SK-MEL-5 (cell line): ENCODE measurements at regions not wholly inside any gene's neighbourhood (a gene's known extent, or its start where the extent isn't known, plus 50 kb on each side); places are given as distances from the start of the nearest gene placed in this dataset.

Source experiments
- DNase-seq: peaks from one replicate; pipeline ENCODE4 v3.0.0-alpha.2; 2016; ENCODE audit warnings: low read depth, low spot score
- in situ Hi-C: cut with HindIII; loops from 2 replicates; pipeline ENCODE4 v1.10.0; 2016; ENCODE audit warnings: low sequenced_read_pairs, high pct_unique_total_duplicates, low pct_unique_long_range_greater_than_20kb

GRCh38 chr2:82599021-82599420, 1860.1 kb downstream of the SUCLG1 start:
- in situ Hi-C loops = no loop called here
- DNase-seq = no peak

DNA sequence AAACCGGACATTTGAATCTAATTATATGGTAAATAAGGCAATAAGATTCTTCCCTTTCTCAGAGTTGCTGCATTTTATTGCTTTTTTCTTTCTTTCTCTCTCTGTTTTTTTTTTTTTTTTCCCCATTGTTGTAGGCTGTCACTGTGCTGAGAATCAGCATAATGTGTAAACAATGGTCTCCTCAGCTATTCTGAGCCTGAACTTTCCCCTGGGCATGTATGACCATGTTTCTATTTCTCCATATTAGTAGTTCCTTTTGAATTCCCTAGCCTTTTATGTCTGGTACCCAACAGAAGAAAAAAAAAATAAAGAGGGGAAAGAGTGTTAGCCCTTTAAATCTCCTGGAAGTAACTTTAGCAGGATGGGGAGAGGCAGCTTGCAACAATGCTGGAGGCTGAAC, 1862.5 kb downstream of the SUCLG1 start:
- in situ Hi-C loops = no loop called here
- no peak for DNase-seq

DNA sequence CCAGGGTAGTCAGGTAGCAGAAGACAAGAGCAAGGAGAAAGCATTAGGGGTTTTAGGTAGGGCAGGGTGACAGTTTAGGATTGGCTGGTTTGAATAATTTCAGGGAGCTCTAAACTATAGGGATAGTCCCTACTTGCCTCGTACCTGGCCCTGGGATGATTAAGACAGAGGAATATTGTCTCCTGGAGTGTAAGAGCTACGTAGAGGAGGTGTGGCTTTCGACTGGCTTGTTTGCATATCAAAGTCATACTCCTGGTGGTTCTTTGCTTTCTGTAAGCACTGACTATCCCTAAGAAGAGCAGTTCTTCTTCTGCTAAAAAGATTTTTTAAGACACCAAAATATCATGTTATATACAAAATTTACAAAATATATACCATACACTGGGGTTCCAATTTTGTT, 1867.4 kb downstream of the SUCLG1 start:
- in situ Hi-C loops = no loop called here
- no peak for DNase-seq

GRCh38 chr2:82576656-82577055, 1882.4 kb downstream of the SUCLG1 start:
- DNase-seq = no peak
- in situ Hi-C loops = no loop called here

GRCh38 chr2:82539280-82539621, 1919.8 kb downstream of the SUCLG1 start:
- no peak for DNase-seq
- in situ Hi-C loops = no loop called here

GRCh38 chr2:82538590-82539279, 1920.3 kb downstream of the SUCLG1 start:
- in situ Hi-C loops = no loop called here
- DNase-seq = no peak

- in situ Hi-C loops = no loop called here
- DNase-seq = no peak
Observed at GRCh38 chr2:82528288-82528687, 1930.8 kb downstream of the SUCLG1 start.

DNA sequence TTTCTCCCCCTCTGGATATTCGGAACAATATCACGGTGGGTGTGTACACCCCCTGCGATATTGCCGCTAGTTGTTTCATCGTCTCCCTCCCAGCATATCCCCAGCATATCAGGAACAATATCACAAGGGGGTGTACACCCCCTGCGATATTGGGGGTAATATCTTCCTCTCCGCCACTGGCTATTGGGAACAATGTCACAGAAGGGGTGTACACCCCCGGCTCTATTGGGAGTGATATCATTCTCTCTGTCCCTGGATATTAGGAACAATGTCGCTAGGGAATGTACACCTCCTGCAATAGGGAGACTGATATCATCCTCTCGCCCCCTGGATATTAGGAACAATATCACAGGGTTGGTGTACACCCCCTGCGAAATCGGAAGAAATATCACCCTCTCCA, 1932.0 kb downstream of the SUCLG1 start:
- in situ Hi-C loops = no loop called here

GRCh38 chr2:82526277-82526676, 1932.8 kb downstream of the SUCLG1 start:
- no peak for DNase-seq
- in situ Hi-C loops = no loop called here

More for the DNA sequence above, 1932.0 kb downstream of the SUCLG1 start:
- no peak for DNase-seq

DNA sequence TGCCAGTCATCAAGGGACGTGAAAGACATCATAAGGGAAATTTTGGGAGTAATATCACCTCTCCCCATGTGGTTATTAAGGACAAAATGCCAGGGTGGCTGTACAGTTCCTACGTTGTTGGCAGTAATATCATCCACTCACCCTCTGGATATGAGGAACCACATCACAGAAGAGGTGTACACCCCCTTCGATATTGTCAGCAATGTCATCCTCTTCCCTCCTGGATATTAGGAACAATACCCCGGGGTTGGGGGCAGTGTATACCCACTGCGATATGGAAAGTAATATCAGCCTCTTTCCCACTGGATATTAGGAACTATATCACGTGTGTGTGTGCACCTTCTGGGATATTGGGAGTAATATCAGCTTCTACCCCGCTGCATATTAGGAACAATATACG, 1933.3 kb downstream of the SUCLG1 start:
- in situ Hi-C loops = no loop called here

GRCh38 chr2:82524826-82525225, 1934.3 kb downstream of the SUCLG1 start:
- in situ Hi-C loops = no loop called here
- no peak for DNase-seq

More for the DNA sequence above, 1933.3 kb downstream of the SUCLG1 start:
- no peak for DNase-seq

DNA sequence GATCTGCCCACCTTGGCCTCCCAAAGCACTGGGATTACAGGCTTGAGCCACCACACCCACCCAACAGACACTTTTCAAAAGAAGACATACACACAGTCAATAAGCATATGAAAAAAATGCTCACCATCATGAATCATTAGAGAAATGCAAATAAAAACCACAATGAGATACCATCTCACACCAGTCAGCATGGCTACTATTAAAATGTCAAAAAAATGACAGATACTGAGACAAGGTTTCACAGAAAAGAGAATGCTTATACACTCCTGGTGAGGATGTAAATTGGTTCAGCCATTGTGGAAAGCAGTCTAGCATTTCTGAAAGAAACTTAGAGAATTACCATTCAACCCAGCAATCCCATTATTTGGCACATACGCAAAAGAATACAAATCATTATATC, 1947.2 kb downstream of the SUCLG1 start:
- in situ Hi-C loops = no loop called here
- DNase-seq = no peak

DNA sequence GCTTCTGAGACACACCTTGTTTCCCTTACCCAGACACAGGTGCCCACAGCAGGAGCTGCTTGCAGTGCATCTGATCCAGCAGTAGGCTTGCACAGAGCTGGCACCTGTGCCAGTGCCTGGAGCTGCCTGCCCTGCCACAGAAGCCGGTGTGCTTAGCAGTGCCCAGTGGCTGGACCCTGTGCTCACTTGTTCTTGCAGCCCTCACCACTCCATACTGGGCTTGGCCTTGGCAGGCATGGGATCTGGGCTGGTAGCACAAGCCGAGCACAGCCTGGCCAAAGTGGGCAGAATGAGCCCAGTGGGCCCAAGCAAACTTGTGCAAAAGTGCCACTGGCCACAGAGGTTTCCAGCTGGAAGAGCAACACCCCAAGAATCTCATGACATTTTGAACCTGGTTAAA, 1950.4 kb downstream of the SUCLG1 start:
- no peak for DNase-seq
- in situ Hi-C loops = no loop called here

DNA sequence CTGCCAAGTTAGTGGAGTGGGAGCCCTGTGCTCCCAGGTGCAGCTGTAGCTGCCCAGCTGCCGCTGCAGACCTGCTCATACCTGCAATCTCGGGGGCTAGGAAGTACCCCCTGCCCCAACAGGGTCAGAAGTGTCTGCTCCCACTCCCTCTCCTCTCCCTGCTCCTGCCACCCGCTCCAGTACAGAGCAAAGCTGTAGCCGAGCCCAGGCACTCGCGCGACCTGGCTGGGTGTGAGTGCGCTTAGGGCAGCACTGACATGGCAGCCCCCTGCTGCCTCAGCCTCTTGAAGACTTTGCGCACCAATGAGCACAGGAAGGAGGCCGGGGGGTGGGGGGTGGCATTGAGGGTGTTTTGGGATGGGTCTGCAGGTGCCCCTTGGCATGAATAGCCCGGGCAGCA, 1951.4 kb downstream of the SUCLG1 start:
- in situ Hi-C loops = no loop called here
- DNase-seq = no peak

DNA sequence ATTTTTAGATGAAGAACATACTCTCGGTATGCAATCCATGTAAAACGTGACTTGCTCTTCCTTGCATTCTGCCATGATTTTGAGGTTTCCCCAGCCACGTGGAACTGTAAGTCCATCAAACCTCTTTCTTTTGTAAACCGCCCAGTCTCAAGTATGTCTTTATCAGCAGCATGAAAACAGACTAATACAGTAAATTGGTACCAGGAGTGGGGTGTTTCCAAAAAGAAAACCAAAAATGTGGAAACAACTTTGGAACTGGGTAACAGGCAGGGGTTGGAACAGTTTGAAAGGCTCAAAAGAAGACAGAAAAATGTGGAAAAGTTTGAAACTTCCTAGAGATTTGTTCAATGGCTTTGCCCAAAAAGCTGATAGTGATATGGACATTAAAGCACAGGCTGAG, 1957.9 kb downstream of the SUCLG1 start:
- in situ Hi-C loops = no loop called here
- DNase-seq = no peak

DNA sequence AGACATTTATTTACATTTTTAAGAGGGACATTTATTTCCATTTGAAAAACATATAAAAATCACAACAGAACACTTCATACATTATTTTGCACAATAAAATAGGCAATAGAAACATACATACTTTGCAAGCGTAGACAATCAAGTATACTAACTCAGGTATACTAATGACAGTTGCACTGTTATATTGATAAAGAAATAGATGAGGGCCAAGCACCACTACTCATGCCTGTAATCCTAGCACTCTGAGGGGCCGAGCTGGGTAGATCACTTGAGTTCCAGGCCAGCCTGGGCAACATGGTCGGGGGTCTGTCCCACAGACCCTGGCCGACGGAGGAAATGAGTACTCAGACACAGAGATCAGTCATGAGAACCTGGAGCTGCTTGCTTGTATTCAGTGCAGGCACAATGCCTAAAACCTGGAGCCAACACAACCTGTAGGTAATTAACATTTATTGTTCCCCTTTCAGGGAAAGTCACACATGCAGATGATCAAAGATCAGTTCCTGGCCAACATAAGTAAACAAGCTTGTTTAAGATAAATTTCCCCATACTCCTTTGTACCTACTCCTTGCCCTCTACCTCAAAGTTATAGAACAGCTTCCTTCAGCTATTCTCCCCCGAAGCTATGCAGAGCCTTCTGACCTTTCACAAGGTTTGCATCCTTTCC, 1960.2 kb downstream of the SUCLG1 start:
- DNase-seq = no peak
- in situ Hi-C loops = no loop called here

DNA sequence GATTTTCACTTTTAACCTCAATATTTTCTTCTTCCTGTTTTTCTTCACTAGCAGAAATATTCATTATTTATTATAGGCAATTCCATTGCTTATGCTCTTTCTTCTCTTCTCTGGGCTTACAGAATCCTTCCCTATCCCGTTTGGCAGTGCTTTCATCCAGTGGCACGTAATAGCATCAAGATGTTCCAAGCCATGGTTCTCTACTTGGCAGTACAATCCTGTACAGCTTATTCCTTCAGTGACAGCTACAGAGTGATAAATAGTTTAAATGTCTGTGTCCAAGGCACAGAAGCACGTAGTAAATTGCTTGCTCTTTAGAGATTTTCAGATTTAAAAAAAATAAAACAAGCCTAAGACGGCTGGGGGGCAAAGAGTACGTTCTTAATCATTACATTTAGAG, 1964.3 kb downstream of the SUCLG1 start:
- in situ Hi-C loops = no loop called here
- DNase-seq = no peak

- in situ Hi-C loops = no loop called here
- DNase-seq = no peak
Observed at GRCh38 chr2:82491591-82491990, 1967.5 kb downstream of the SUCLG1 start.

DNA sequence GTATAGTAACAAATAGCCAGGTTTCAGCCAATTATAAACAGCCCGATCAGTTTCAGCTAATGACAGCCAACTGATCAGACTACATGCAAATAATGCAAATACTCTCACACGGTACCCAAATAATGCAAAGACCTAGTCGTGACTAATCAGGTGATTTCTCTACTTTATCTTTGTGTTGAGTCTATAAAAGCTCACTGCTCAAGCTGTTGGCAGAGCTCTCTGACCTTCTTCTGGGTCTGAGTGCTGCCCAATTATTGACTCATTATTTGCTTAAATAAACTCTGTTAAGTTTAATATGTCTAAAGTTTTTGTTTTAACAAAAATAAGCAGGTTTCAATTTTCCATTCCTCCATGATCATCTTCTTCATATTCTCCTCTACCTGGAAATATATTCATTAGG, 1971.7 kb downstream of the SUCLG1 start:
- DNase-seq = no peak
- in situ Hi-C loops = no loop called here
